GM19463 (cell line): ENCODE measurements at regions not wholly inside any gene's neighbourhood (a gene's known extent, or its start where the extent isn't known, plus 50 kb on each side); places are given as distances from the start of the nearest gene placed in this dataset.
"Not testable (repeated sequence)": the region's sequence is repeated elsewhere in the genome, so short reads cannot be mapped to it uniquely, and the experiment has no call there.

ENCODE experiments used
- ATAC-seq: cut with Tn5 transposase; IDR thresholded peaks from one replicate; pipeline ENCODE4 v1.9.1; 2021; ENCODE audit warnings: mild to moderate bottlenecking, moderate library complexity; ENCODE audit not compliant: unreplicated experiment

- ATAC-seq, result no peak
Observed at GRCh38 chrX:7640392-7640791, 202.6 kb upstream of the VCX start.

- ATAC-seq, result no peak
Observed at GRCh38 chrX:7638078-7638710, 204.8 kb upstream of the VCX start.

GRCh38 chrX:7637066-7637465, 205.9 kb upstream of the VCX start:
- no peak for ATAC-seq

- ATAC-seq, result no peak
Observed at GRCh38 chrX:7635604-7636003, 207.4 kb upstream of the VCX start.

- ATAC-seq, result no peak
Observed at GRCh38 chrX:7620560-7620959, 222.4 kb upstream of the VCX start.

GRCh38 chrX:7617994-7618393, 225.0 kb upstream of the VCX start:
- no peak for ATAC-seq

- ATAC-seq, result no peak
Observed at GRCh38 chrX:7614616-7615015, 228.4 kb upstream of the VCX start.

GRCh38 chrX:7608625-7609024, 234.3 kb upstream of the VCX start:
- not testable (repeated sequence) for ATAC-seq

GRCh38 chrX:7606039-7606652, 236.8 kb upstream of the VCX start:
- ATAC-seq, result no peak

- no peak for ATAC-seq
Observed at GRCh38 chrX:7603387-7603786, 239.6 kb upstream of the VCX start.

- ATAC-seq, result no peak
Observed at GRCh38 chrX:7596822-7597221, 246.1 kb upstream of the VCX start.

GRCh38 chrX:7593370-7593769, 249.6 kb upstream of the VCX start:
- not testable (repeated sequence) for ATAC-seq

GRCh38 chrX:7586126-7586525, 256.8 kb upstream of the VCX start:
- ATAC-seq, result peak; percentile 88

- no peak for ATAC-seq
Observed at GRCh38 chrX:7582191-7582590, 260.8 kb upstream of the VCX start.

GRCh38 chrX:7580127-7580526, 262.8 kb upstream of the VCX start:
- no peak for ATAC-seq

GRCh38 chrX:7574325-7574724, 268.6 kb upstream of the VCX start:
- ATAC-seq, result no peak

- ATAC-seq, result no peak
Observed at GRCh38 chrX:7570432-7571029, 272.4 kb upstream of the VCX start.

GRCh38 chrX:7568597-7568996, 274.4 kb upstream of the VCX start:
- ATAC-seq, result no peak

- ATAC-seq, result no peak
Observed at GRCh38 chrX:7568130-7568529, 274.8 kb upstream of the VCX start.

- no peak for ATAC-seq
Observed at GRCh38 chrX:7552760-7553159, 290.2 kb upstream of the VCX start.

- no peak for ATAC-seq
Observed at GRCh38 chrX:7546551-7547080, 296.4 kb upstream of the VCX start.

- no peak for ATAC-seq
Observed at GRCh38 chrX:7545564-7545963, 297.4 kb upstream of the VCX start.
